Trophoblast cell (in vitro differentiated cells and primary cell): ENCODE measurements at regions not wholly inside any gene's neighbourhood (a gene's known extent, or its start where the extent isn't known, plus 50 kb on each side); places are given as distances from the start of the nearest gene placed in this dataset.

ENCODE experiments used
- DNase-seq, 2 donors: peaks; one replicate each; pipeline ENCODE4 v3.0.0-alpha.2; 2016
- H2AFZ ChIP-seq: 2 replicates; pipeline ENCODE4 v1.6.1; 2013; ENCODE audit warnings: low read length, moderate library complexity, mild to moderate bottlenecking; ENCODE audit not compliant: insufficient read depth, poor library complexity
- H2AK5ac ChIP-seq: 2 replicates; pipeline ENCODE4 v1.6.1; 2013; ENCODE audit warnings: mild to moderate bottlenecking, low read length
- H2BK120ac ChIP-seq: 2 replicates; pipeline ENCODE4 v1.6.1; 2013; ENCODE audit warnings: low read length, mild to moderate bottlenecking, moderate library complexity; ENCODE audit not compliant: insufficient read depth, poor library complexity
- H2BK12ac ChIP-seq: 2 replicates; pipeline ENCODE4 v1.6.1; 2013; ENCODE audit warnings: mild to moderate bottlenecking, low read length, moderate library complexity
- H2BK5ac ChIP-seq: 2 replicates; pipeline ENCODE4 v1.6.1; 2013; ENCODE audit warnings: low read length, low read depth, moderate library complexity, mild to moderate bottlenecking; ENCODE audit not compliant: poor library complexity
- H3K14ac ChIP-seq: 2 replicates; pipeline ENCODE4 v1.6.1; 2013; ENCODE audit warnings: mild to moderate bottlenecking, low read length
- H3K18ac ChIP-seq: 2 replicates; pipeline ENCODE4 v1.6.1; 2013; ENCODE audit warnings: mild to moderate bottlenecking, low read length
- H3K23ac ChIP-seq: 2 replicates; pipeline ENCODE4 v1.6.1; 2013; ENCODE audit warnings: low read length
- H3K27ac ChIP-seq: 2 replicates; pipeline ENCODE4 v1.5.1; 2013; ENCODE audit warnings: low read depth, mild to moderate bottlenecking, inconsistent platforms, low read length, moderate library complexity
- H3K27me3 ChIP-seq: 2 replicates; pipeline ENCODE4 v1.6.1; 2013; ENCODE audit warnings: inconsistent platforms, mild to moderate bottlenecking, low read length, moderate library complexity; ENCODE audit not compliant: insufficient read depth
- H3K36me3 ChIP-seq, 2 experiments: 1 replicate in 1 of 2; 2 replicates in 1 of 2; pipeline ENCODE4 v1.6.1; 2013; ENCODE audit warnings: low read length in 2 of 2, mild to moderate bottlenecking in 2 of 2, moderate library complexity in 1 of 2; ENCODE audit not compliant: insufficient read depth in 2 of 2, control insufficient read depth in 1 of 2
- H3K4ac ChIP-seq: 2 replicates; pipeline ENCODE4 v1.6.1; 2013; ENCODE audit warnings: low read depth, mild to moderate bottlenecking, low read length, moderate library complexity
- H3K4me1 ChIP-seq, 2 experiments: 1 replicate in 1 of 2; 2 replicates in 1 of 2; pipeline ENCODE4 v1.6.1; 2013; ENCODE audit warnings: low read length in 2 of 2, mild to moderate bottlenecking in 2 of 2, moderate library complexity in 1 of 2; ENCODE audit not compliant: insufficient read depth in 2 of 2, control insufficient read depth in 1 of 2
- H3K4me2 ChIP-seq: 2 replicates; pipeline ENCODE4 v1.6.1; 2013; ENCODE audit warnings: inconsistent platforms, mild to moderate bottlenecking, low read length, moderate library complexity
- H3K4me3 ChIP-seq: 2 replicates; pipeline ENCODE4 v1.5.1; 2013; ENCODE audit warnings: mild to moderate bottlenecking, low read depth, low read length, inconsistent platforms
- H3K79me1 ChIP-seq: one replicate; pipeline ENCODE4 v1.6.1; 2013; ENCODE audit warnings: low read length
- H3K79me2 ChIP-seq: 2 replicates; pipeline ENCODE4 v1.6.1; 2013; ENCODE audit warnings: low read length, mild to moderate bottlenecking; ENCODE audit not compliant: control insufficient read depth, insufficient read depth, poor library complexity
- H3K9ac ChIP-seq: 2 replicates; pipeline ENCODE4 v1.6.1; 2013; ENCODE audit warnings: mild to moderate bottlenecking, low read length
- H3K9me3 ChIP-seq: 2 replicates; pipeline ENCODE4 v1.6.1; 2013; ENCODE audit warnings: low read depth, mild to moderate bottlenecking, control low read depth, inconsistent platforms, low read length; ENCODE audit not compliant: insufficient read depth
- H4K12ac ChIP-seq: 2 replicates; pipeline ENCODE4 v1.6.1; 2013; ENCODE audit warnings: low read depth, mild to moderate bottlenecking, low read length, moderate library complexity
- H4K8ac ChIP-seq: 2 replicates; pipeline ENCODE4 v1.6.1; 2013; ENCODE audit warnings: low read depth, mild to moderate bottlenecking, low read length, moderate library complexity
- H4K91ac ChIP-seq: one replicate; pipeline ENCODE4 v1.6.1; 2013; ENCODE audit warnings: low read depth, mild to moderate bottlenecking, low read length, moderate library complexity
- WGBS: extraction: QIAGEN DNeasy Blood & Tissue Kit; methylation state at CpG from one replicate; pipeline ENCODE4 v1.1.7; 2013; ENCODE audit warnings: missing lambda C conversion rate; ENCODE audit not compliant: insufficient read length, insufficient coverage; ENCODE audit errors: extremely low coverage; 5-methylcytosine and 5-hydroxymethylcytosine counted together

GRCh38 chr6:22667855-22668254 lies 98.5 kb downstream of the HDGFL1 start:
- Histone ChIP-seq H3K14ac (no peak overlapping the region), H3K27me3 (no peaks in the 10 kb centered on the region), H3K4ac (no peak overlapping the region), H3K4me2 (no peak overlapping the region), H3K23ac (no peak overlapping the region), H3K18ac (no peak overlapping the region), H3K9me3 (no peaks in the 10 kb centered on the region), H4K12ac (no peak overlapping the region), H3K4me3 (no peak overlapping the region), H3K9ac (no peak overlapping the region), H3K27ac (no peak overlapping the region), H4K91ac (no peak overlapping the region), H3K79me1 (no peaks in the 10 kb centered on the region), H2BK120ac (no peak overlapping the region), H3K36me3 (no peaks in the 10 kb centered on the region), H2BK5ac (no peak overlapping the region), H2BK12ac (no peak overlapping the region), H3K4me1 (no peaks in the 10 kb centered on the region), H3K79me2 (no peaks in the 10 kb centered on the region), H2AFZ (no peak overlapping the region), H2AK5ac (no peak overlapping the region), H4K8ac (no peak overlapping the region)
- WGBS: no CpG with 5 or more reads among the region's 1 CpG
- DNase-seq: no peak

GRCh38 chr6:22668307-22668706 lies 98.9 kb downstream of the HDGFL1 start:
- Histone ChIP-seq H3K18ac (no peak overlapping the region), H2BK120ac (no peak overlapping the region), H3K27ac (no peak overlapping the region), H4K91ac (no peak overlapping the region), H2BK12ac (no peak overlapping the region), H3K79me1 (no peaks in the 10 kb centered on the region), H4K12ac (no peak overlapping the region), H3K27me3 (no peaks in the 10 kb centered on the region), H3K4me1 (no peaks in the 10 kb centered on the region), H3K79me2 (no peaks in the 10 kb centered on the region), H3K4ac (no peak overlapping the region), H2BK5ac (no peak overlapping the region), H4K8ac (no peak overlapping the region), H3K4me2 (no peak overlapping the region), H3K4me3 (no peak overlapping the region), H3K14ac (no peak overlapping the region), H3K9ac (no peak overlapping the region), H3K36me3 (no peaks in the 10 kb centered on the region), H2AK5ac (no peak overlapping the region), H3K23ac (no peak overlapping the region), H3K9me3 (no peaks in the 10 kb centered on the region), H2AFZ (no peak overlapping the region)
- no peak for DNase-seq
- no CpG with 5 or more reads among the region's 3 CpGs for WGBS

DNA sequence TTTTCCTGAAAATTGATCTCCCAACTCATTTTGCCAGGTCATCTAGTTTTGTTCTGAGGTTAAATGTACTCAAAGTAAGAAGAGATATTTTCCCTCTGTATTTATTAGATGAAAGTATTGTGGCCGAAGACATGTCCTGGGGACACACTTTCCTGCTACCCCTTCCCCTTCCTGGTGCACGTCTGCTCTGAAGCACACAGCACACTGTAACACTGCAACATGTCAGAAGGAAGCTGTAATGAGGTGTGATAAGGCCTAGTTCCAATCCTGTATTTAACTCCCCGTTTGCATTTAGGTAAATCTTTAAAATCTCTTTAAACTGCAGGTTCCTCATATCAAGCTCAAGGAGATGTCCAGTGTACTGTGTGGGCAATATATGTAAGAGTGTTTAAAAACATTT lies 99.4 kb downstream of the HDGFL1 start:
- H2BK5ac ChIP-seq: no peak overlapping the region
- no peaks in the 10 kb centered on the region for H3K4me1 ChIP-seq
- no peak for DNase-seq
- no peak overlapping the region for H3K4ac ChIP-seq
- H4K91ac ChIP-seq: no peak overlapping the region
- no peak overlapping the region for H4K8ac ChIP-seq
- H3K79me1 ChIP-seq: no peaks in the 10 kb centered on the region
- H3K14ac ChIP-seq: no peak overlapping the region
- H3K4me2 ChIP-seq: no peak overlapping the region
- no peak overlapping the region for H3K27ac ChIP-seq
- no peaks in the 10 kb centered on the region for H3K36me3 ChIP-seq
- H2AK5ac ChIP-seq: no peak overlapping the region
- H4K12ac ChIP-seq: no peak overlapping the region
- H2AFZ ChIP-seq: no peak overlapping the region
- H3K4me3 ChIP-seq: no peak overlapping the region
- no peak overlapping the region for H3K18ac ChIP-seq
- no peak overlapping the region for H2BK120ac ChIP-seq
- H3K23ac ChIP-seq: no peak overlapping the region
- H3K27me3 ChIP-seq: no peaks in the 10 kb centered on the region
- H3K9me3 ChIP-seq: no peaks in the 10 kb centered on the region
- no CpG with 5 or more reads among the region's 3 CpGs for WGBS
- no peak overlapping the region for H2BK12ac ChIP-seq
- no peaks in the 10 kb centered on the region for H3K79me2 ChIP-seq
- no peak overlapping the region for H3K9ac ChIP-seq

GRCh38 chr6:22670605-22671004 lies 101.2 kb downstream of the HDGFL1 start:
- no peaks in the 10 kb centered on the region for H3K4me1 ChIP-seq
- H2BK120ac ChIP-seq: no peak overlapping the region
- no peak overlapping the region for H4K8ac ChIP-seq
- H2BK12ac ChIP-seq: no peak overlapping the region
- H3K4ac ChIP-seq: no peak overlapping the region
- no CpG with 5 or more reads among the region's 4 CpGs for WGBS
- H4K12ac ChIP-seq: no peak overlapping the region
- no peak overlapping the region for H3K4me3 ChIP-seq
- no peaks in the 10 kb centered on the region for H3K79me1 ChIP-seq
- H3K79me2 ChIP-seq: no peaks in the 10 kb centered on the region
- no peak overlapping the region for H4K91ac ChIP-seq
- H3K27me3 ChIP-seq: no peaks in the 10 kb centered on the region
- DNase-seq: no peak
- H3K9ac ChIP-seq: no peak overlapping the region
- H3K4me2 ChIP-seq: no peak overlapping the region
- no peak overlapping the region for H3K14ac ChIP-seq
- H3K9me3 ChIP-seq: no peaks in the 10 kb centered on the region
- no peak overlapping the region for H2BK5ac ChIP-seq
- no peak overlapping the region for H3K27ac ChIP-seq
- H2AK5ac ChIP-seq: no peak overlapping the region
- H2AFZ ChIP-seq: no peak overlapping the region
- no peaks in the 10 kb centered on the region for H3K36me3 ChIP-seq
- H3K18ac ChIP-seq: no peak overlapping the region
- no peak overlapping the region for H3K23ac ChIP-seq
